ENCODE measurements at regions not wholly inside any gene's neighbourhood (a gene's known extent, or its start where the extent isn't known, plus 50 kb on each side); places are given as distances from the start of the nearest gene placed in this dataset.

GRCh38 chr15:38074029-38074428 is 139.6 kb downstream of the TMCO5A start:
- H3K36me3 ChIP-seq, result no peaks in the 10 kb centered on the region
- no peaks in the 10 kb centered on the region for H3K9me3 ChIP-seq
- no peaks in the 10 kb centered on the region for H3K27me3 ChIP-seq
- TF ChIP-seq POLR2A (IDR thresholded peaks at IDR 0.05) (no peak), POLR2AphosphoS5 (IDR thresholded peaks at IDR 0.05) (no peak), CTCF (IDR thresholded peaks at IDR 0.05) (no peak)
- peaks cover 3 to 4% of the 10 kb centered on the region in 2 donors for H3K4me1 ChIP-seq
- intact Hi-C loops (cut with DNase I; ENCODE audit: low total_unique reads), result loop anchor here (10.0 kb wide), 1 partner anchor 181 kb away; the partner anchor contains the start of gene SPRED1
- H3K27ac ChIP-seq, result peak overlapping the region; percentile 91 to 97
- no peak for DNase-seq (ENCODE audit: low spot score in 2 of 2)
- no peak overlapping the region for H3K4me3 ChIP-seq

- intact Hi-C loops (cut with DNase I; ENCODE audit: low total_unique reads), result loop anchor here (10.0 kb wide), 1 partner anchor 179 kb away; the partner anchor contains the start of gene SPRED1
Measured at GRCh38 chr15:38075466-38075865, 141.0 kb downstream of the TMCO5A start.

GRCh38 chr15:38076786-38077185 is 142.3 kb downstream of the TMCO5A start:
- H3K27me3 ChIP-seq, result no peaks in the 10 kb centered on the region
- H3K4me3 ChIP-seq, result no peak overlapping the region
- no peaks in the 10 kb centered on the region for H3K9me3 ChIP-seq
- no peak for TF ChIP-seq POLR2A (IDR thresholded peaks at IDR 0.05)
- no peak for TF ChIP-seq POLR2AphosphoS5 (IDR thresholded peaks at IDR 0.05)
- no peak for TF ChIP-seq CTCF (IDR thresholded peaks at IDR 0.05)
- no peak overlapping the region for H3K27ac ChIP-seq
- intact Hi-C loops (cut with DNase I; ENCODE audit: low total_unique reads), result loop anchor here (10.0 kb wide), 1 partner anchor 178 kb away; the partner anchor contains the start of gene SPRED1
- peaks cover 0 to under 1% of the 10 kb centered on the region in 2 donors for H3K4me1 ChIP-seq
- H3K36me3 ChIP-seq, result no peaks in the 10 kb centered on the region
- DNase-seq (ENCODE audit: low spot score in 2 of 2), result no peak

More at GRCh38 chr15:38075466-38075865, 141.0 kb downstream of the TMCO5A start:
- no peak for DNase-seq (ENCODE audit: low spot score in 2 of 2)
- Histone ChIP-seq H3K27ac (peak overlapping the region; percentile 59 to 62), H3K4me3 (no peak overlapping the region), H3K36me3 (no peaks in the 10 kb centered on the region), H3K9me3 (no peaks in the 10 kb centered on the region), H3K4me1 (peaks cover 0 to 4% of the 10 kb centered on the region in 2 donors), H3K27me3 (no peaks in the 10 kb centered on the region)
- TF ChIP-seq CTCF (IDR thresholded peaks at IDR 0.05), result no peak
- TF ChIP-seq POLR2A (IDR thresholded peaks at IDR 0.05), result no peak
- TF ChIP-seq POLR2AphosphoS5 (IDR thresholded peaks at IDR 0.05), result no peak

GRCh38 chr15:38079236-38079635 is 144.8 kb downstream of the TMCO5A start:
- H3K27ac ChIP-seq, result no peak overlapping the region
- TF ChIP-seq POLR2AphosphoS5 (IDR thresholded peaks at IDR 0.05), result no peak
- no peak for TF ChIP-seq POLR2A (IDR thresholded peaks at IDR 0.05)
- TF ChIP-seq CTCF (IDR thresholded peaks at IDR 0.05), result no peak
- H3K9me3 ChIP-seq, result no peaks in the 10 kb centered on the region
- H3K4me3 ChIP-seq, result no peak overlapping the region
- intact Hi-C loops (cut with DNase I; ENCODE audit: low total_unique reads), result loop anchor here (10.0 kb wide), 1 partner anchor 176 kb away; the partner anchor contains the start of gene SPRED1
- no peaks in the 10 kb centered on the region for H3K4me1 ChIP-seq
- H3K27me3 ChIP-seq, result no peaks in the 10 kb centered on the region
- DNase-seq (ENCODE audit: low spot score in 2 of 2), result no peak
- H3K36me3 ChIP-seq, result no peaks in the 10 kb centered on the region

GRCh38 chr15:38080651-38081275 is 146.3 kb downstream of the TMCO5A start:
- DNase-seq (ENCODE audit: low spot score in 2 of 2), result no peak
- Histone ChIP-seq H3K9me3 (no peaks in the 10 kb centered on the region), H3K27ac (no peak overlapping the region), H3K4me1 (no peaks in the 10 kb centered on the region), H3K4me3 (no peak overlapping the region), H3K27me3 (no peaks in the 10 kb centered on the region), H3K36me3 (no peaks in the 10 kb centered on the region)
- no peak for TF ChIP-seq POLR2A (IDR thresholded peaks at IDR 0.05)
- TF ChIP-seq POLR2AphosphoS5 (IDR thresholded peaks at IDR 0.05), result no peak
- no peak for TF ChIP-seq CTCF (IDR thresholded peaks at IDR 0.05)
- intact Hi-C loops (cut with DNase I; ENCODE audit: low total_unique reads), result no loop called here

Measured in breast epithelium (tissue), 4 donors.